ENCODE measurements at regions not wholly inside any gene's neighbourhood (a gene's known extent, or its start where the extent isn't known, plus 50 kb on each side); places are given as distances from the start of the nearest gene placed in this dataset.

- Histone ChIP-seq H3K36me3 (ENCODE audit: low read depth, low read length) (no peaks in the 10 kb centered on the region; the same call in 1 of the 2 replicates), H3F3A (ENCODE audit: low read length, unreplicated experiment) (no peaks in the 10 kb centered on the region), H3K27ac (ENCODE audit: low read length) (no peak overlapping the region), H3K4me3 (ENCODE audit: low read length) (no peak overlapping the region), H3K27me3 (ENCODE audit: low read length) (no peaks in the 10 kb centered on the region), H3K4me2 (ENCODE audit: low read length) (no peak overlapping the region), H3K9ac (ENCODE audit: low read length) (no peak overlapping the region), H4K20me1 (ENCODE audit: low read length) (peaks cover 15% of the 10 kb centered on the region; the same call in 1 of the 2 replicates), H3K4me1 (ENCODE audit: insufficient read depth, low read length) (peaks cover 16% of the 10 kb centered on the region), H2AFZ (ENCODE audit: low read length) (no peak overlapping the region), H3K79me2 (ENCODE audit: low read length) (peaks cover 96% of the 10 kb centered on the region), H3K9me2 (replicated peaks; ENCODE audit: low read length) (no peaks in the 10 kb centered on the region), H3K9me3 (ENCODE audit: low read length) (no peaks in the 10 kb centered on the region)
- intact Hi-C loops (cut with micrococcal nuclease), result no loop called here
- POLR2A ChIA-PET (ENCODE audit: unreplicated experiment), result no interaction called here
- CTCF ChIA-PET, result no interaction called here
- TF ChIP-seq EZH2 (IDR thresholded peaks at IDR 0.05; ENCODE audit: low read length, unreplicated experiment) (no peak), CTCF (conservative IDR thresholded peaks at IDR 0.05; ENCODE audit: low read depth, low read length) (no peak), EZH2phosphoT487 (IDR thresholded peaks at IDR 0.05; ENCODE audit: borderline replicate concordance, low read length) (no peak)
- DNase-seq (no peak), ATAC-seq (no peak)
- no TSS peak for BruUV-seq (replicated peaks)
Observed at GRCh38 chr17:72536788-72537187, 416.0 kb downstream of the SOX9 start.

DNA sequence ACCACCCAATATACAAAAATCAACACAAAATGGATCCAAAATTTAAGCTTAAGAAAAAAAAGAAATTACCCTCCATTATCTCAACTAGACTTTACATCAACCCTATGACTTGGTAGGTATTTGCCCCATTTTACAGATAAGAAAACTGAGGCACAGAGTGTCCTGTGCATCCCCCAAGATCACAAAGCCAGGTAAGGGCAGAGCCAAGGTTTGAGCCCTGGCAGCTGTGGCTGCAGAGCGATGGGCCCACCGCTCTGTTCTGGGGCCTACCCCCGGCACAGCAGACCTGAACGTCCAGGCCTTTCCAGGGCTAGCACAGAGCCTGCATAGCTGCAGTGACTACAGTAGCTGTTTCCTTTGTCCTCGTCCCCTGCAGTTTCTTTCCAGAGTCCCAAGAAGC lies 417.6 kb downstream of the SOX9 start:
- intact Hi-C loops (cut with micrococcal nuclease), result no loop called here
- H3K9ac ChIP-seq (ENCODE audit: low read length), result no peak overlapping the region
- no TSS peak for BruUV-seq (replicated peaks)
- ChIA-PET CTCF (interaction anchor here (2.2 kb wide), 1 partner anchor 73 kb away, joined by 7 read pairs; no protein-coding TSS in a partner anchor), POLR2A (ENCODE audit: unreplicated experiment) (interaction anchor here (0.6 kb wide), 1 partner anchor 403 kb away, joined by 4 read pairs; no protein-coding TSS in a partner anchor)
- H2AFZ ChIP-seq (ENCODE audit: low read length), result no peak overlapping the region
- H3K79me2 ChIP-seq (ENCODE audit: low read length), result peaks cover 96% of the 10 kb centered on the region
- no peaks in the 10 kb centered on the region; the same call in 1 of the 2 replicates for H3K36me3 ChIP-seq (ENCODE audit: low read depth, low read length)
- no peaks in the 10 kb centered on the region for H3K27me3 ChIP-seq (ENCODE audit: low read length)
- peaks cover 16% of the 10 kb centered on the region for H3K4me1 ChIP-seq (ENCODE audit: insufficient read depth, low read length)
- no peaks in the 10 kb centered on the region for H3K9me3 ChIP-seq (ENCODE audit: low read length)
- no peak overlapping the region for H3K4me2 ChIP-seq (ENCODE audit: low read length)
- peaks cover 18% of the 10 kb centered on the region; the same call in 1 of the 2 replicates for H4K20me1 ChIP-seq (ENCODE audit: low read length)
- H3K27ac ChIP-seq (ENCODE audit: low read length), result no peak overlapping the region
- DNase-seq (no peak), ATAC-seq (no peak)
- H3K9me2 ChIP-seq (replicated peaks; ENCODE audit: low read length), result no peaks in the 10 kb centered on the region
- TF ChIP-seq EZH2phosphoT487 (IDR thresholded peaks at IDR 0.05; ENCODE audit: borderline replicate concordance, low read length) (no peak), EZH2 (IDR thresholded peaks at IDR 0.05; ENCODE audit: low read length, unreplicated experiment) (no peak), CTCF (conservative IDR thresholded peaks at IDR 0.05; ENCODE audit: low read depth, low read length) (no peak)
- H3F3A ChIP-seq (ENCODE audit: low read length, unreplicated experiment), result no peaks in the 10 kb centered on the region
- no peak overlapping the region for H3K4me3 ChIP-seq (ENCODE audit: low read length)

GRCh38 chr17:72538901-72539352 lies 418.1 kb downstream of the SOX9 start:
- CTCF ChIA-PET, result interaction anchor here (0.6 to 2.2 kb wide), 3 partner anchors 73 to 1418 kb away, joined by 3 to 14 read pairs (median 7); partner anchors contain the start of gene SOX9
- no TSS peak for BruUV-seq (replicated peaks)
- Histone ChIP-seq H3K4me1 (ENCODE audit: insufficient read depth, low read length) (peaks cover 16% of the 10 kb centered on the region), H4K20me1 (ENCODE audit: low read length) (peaks cover 18% of the 10 kb centered on the region; the same call in 1 of the 2 replicates), H3K4me2 (ENCODE audit: low read length) (no peak overlapping the region), H3K79me2 (ENCODE audit: low read length) (peaks cover 95% of the 10 kb centered on the region), H2AFZ (ENCODE audit: low read length) (no peak overlapping the region), H3K9ac (ENCODE audit: low read length) (0 out of 2 replicates have a peak overlapping the region, but pooled peaks have one; percentile 70), H3K27me3 (ENCODE audit: low read length) (no peaks in the 10 kb centered on the region), H3K9me2 (replicated peaks; ENCODE audit: low read length) (no peaks in the 10 kb centered on the region), H3K36me3 (ENCODE audit: low read depth, low read length) (no peaks in the 10 kb centered on the region; the same call in 1 of the 2 replicates), H3K27ac (ENCODE audit: low read length) (no peak overlapping the region), H3F3A (ENCODE audit: low read length, unreplicated experiment) (no peaks in the 10 kb centered on the region), H3K9me3 (ENCODE audit: low read length) (no peaks in the 10 kb centered on the region), H3K4me3 (ENCODE audit: low read length) (no peak overlapping the region)
- DNase-seq, result no peak
- ATAC-seq, result no peak
- POLR2A ChIA-PET (ENCODE audit: unreplicated experiment), result interaction anchor here (0.5 to 1.0 kb wide), 3 partner anchors 118 to 403 kb away, joined by 3 to 6 read pairs (median 4); no protein-coding TSS in a partner anchor
- intact Hi-C loops (cut with micrococcal nuclease), result loop anchor here (1.0 kb wide), 1 partner anchor 145 kb away; no protein-coding TSS in a partner anchor
- TF ChIP-seq EZH2phosphoT487 (IDR thresholded peaks at IDR 0.05; ENCODE audit: borderline replicate concordance, low read length) (no peak), CTCF (conservative IDR thresholded peaks at IDR 0.05; ENCODE audit: low read depth, low read length) (no peak), EZH2 (IDR thresholded peaks at IDR 0.05; ENCODE audit: low read length, unreplicated experiment) (no peak)

Data from PC-3 (cell line).